HEK293 (cell line): ENCODE measurements at regions not wholly inside any gene's neighbourhood (a gene's known extent, or its start where the extent isn't known, plus 50 kb on each side); places are given as distances from the start of the nearest gene placed in this dataset.

Experiments
- CTCF ChIA-PET: fragments of 350-600 bp; formaldehyde crosslinking; extraction: SDS; loops from one replicate; lab custom pipeline; 2021; ENCODE audit warnings: antibody characterized with exemption; lab: Yijun Ruan, JAX
- POLR2A ChIA-PET: fragments of 300-600 bp; formaldehyde crosslinking; extraction: SDS; loops from one replicate; lab custom pipeline; 2020; ENCODE audit warnings: antibody characterized with exemption, inconsistent platforms; lab: Yijun Ruan, JAX
- H3K27ac ChIP-seq: fragments of 200-500 bp; sonication (Bioruptor generic); 2 replicates; pipeline ENCODE4 v1.5.1; 2014; ENCODE audit warnings: low read depth, low read length, control low read depth, inconsistent platforms; ENCODE audit errors: extremely low read depth
- H3K36me3 ChIP-seq, 2 experiments: fragments of 200-500 bp in 1 of 2; sonication (Bioruptor generic) in 1 of 2; 1 replicate in 1 of 2; 2 replicates in 1 of 2; pipeline ENCODE4 v1.5.1; 2014 to 2017; ENCODE audit warnings: inconsistent platforms in 2 of 2, low read length in 2 of 2; ENCODE audit not compliant: control insufficient read depth in 2 of 2, insufficient read depth in 1 of 2
- H3K4me1 ChIP-seq: fragments of 200-500 bp; sonication (Bioruptor generic); 2 replicates; pipeline ENCODE4 v1.5.1; 2014; ENCODE audit warnings: mild to moderate bottlenecking, low read length, inconsistent platforms; ENCODE audit not compliant: control insufficient read depth, insufficient read depth
- H3K4me3 ChIP-seq: 2 replicates; pipeline ENCODE4 v1.5.1; 2011; ENCODE audit warnings: low read depth, mild to moderate bottlenecking, control low read depth, low read length, moderate library complexity
- H3K9me3 ChIP-seq: fragments of 200-500 bp; sonication (Bioruptor generic); 2 replicates; pipeline ENCODE4 v1.5.1; 2014; ENCODE audit warnings: low read depth, low read length, inconsistent platforms; ENCODE audit not compliant: control insufficient read depth, insufficient read depth
- GLI4 ChIP-seq: fragments of 450-650 bp; formaldehyde crosslinking; IDR thresholded peaks from 2 replicates; pipeline ENCODE4 v1.5.1; 2016; ENCODE audit warnings: missing biosample characterization, missing genetic modification characterization
- HOXC10 ChIP-seq: sonication (generic); formaldehyde crosslinking; IDR thresholded peaks from 2 replicates; pipeline ENCODE4 v1.8.1; 2023; ENCODE audit warnings: mild to moderate bottlenecking, missing genetic modification reagents
- KLF10 ChIP-seq: fragments of 450-650 bp; IDR thresholded peaks from 2 replicates; pipeline ENCODE4 v1.5.1; 2018; ENCODE audit warnings: missing biosample characterization, mild to moderate bottlenecking, missing genetic modification characterization
- KLF9 ChIP-seq: fragments of 450-650 bp; formaldehyde crosslinking; IDR thresholded peaks from 2 replicates; pipeline ENCODE4 v1.5.1; 2016; ENCODE audit warnings: missing biosample characterization, missing genetic modification characterization, low read depth
- PRDM1 ChIP-seq: fragments of 450-650 bp; formaldehyde crosslinking; IDR thresholded peaks from 2 replicates; pipeline ENCODE4; 2016; ENCODE audit warnings: missing biosample characterization, missing genetic modification characterization
- RBAK ChIP-seq: fragments of 450-650 bp; formaldehyde crosslinking; IDR thresholded peaks from 2 replicates; pipeline ENCODE4 v1.5.1; 2016; ENCODE audit warnings: missing biosample characterization, missing genetic modification characterization
- REPIN1 ChIP-seq: fragments of 450-650 bp; formaldehyde crosslinking; IDR thresholded peaks from 2 replicates; pipeline ENCODE4 v1.5.1; 2017; ENCODE audit warnings: missing biosample characterization, missing genetic modification characterization, low read depth
- ZBTB21 ChIP-seq: fragments of 450-650 bp; formaldehyde crosslinking; IDR thresholded peaks from 2 replicates; pipeline ENCODE4 v1.5.1; 2017; ENCODE audit warnings: missing biosample characterization, missing genetic modification characterization
- ZFP3 ChIP-seq: fragments of 450-650 bp; formaldehyde crosslinking; IDR thresholded peaks from 2 replicates; pipeline ENCODE4 v1.5.1; 2016; ENCODE audit warnings: low read depth, missing biosample characterization, missing genetic modification characterization
- ZNF133 ChIP-seq: fragments of 450-650 bp; formaldehyde crosslinking; IDR thresholded peaks from 2 replicates; pipeline ENCODE4 v1.5.1; 2016; ENCODE audit warnings: missing biosample characterization, missing genetic modification characterization
- ZNF138 ChIP-seq: fragments of 450-650 bp; formaldehyde crosslinking; IDR thresholded peaks from 2 replicates; pipeline ENCODE4 v1.5.1; 2016; ENCODE audit warnings: missing biosample characterization, missing genetic modification characterization, borderline replicate concordance
- ZNF169 ChIP-seq: fragments of 450-650 bp; formaldehyde crosslinking; IDR thresholded peaks from 2 replicates; pipeline ENCODE4 v1.5.1; 2016; ENCODE audit warnings: missing biosample characterization, missing genetic modification characterization
- ZNF175 ChIP-seq: fragments of 450-650 bp; formaldehyde crosslinking; IDR thresholded peaks from 2 replicates; pipeline ENCODE4 v1.5.1; 2016; ENCODE audit warnings: missing biosample characterization, missing genetic modification characterization
- ZNF221 ChIP-seq: fragments of 450-650 bp; formaldehyde crosslinking; IDR thresholded peaks from 2 replicates; pipeline ENCODE4 v1.5.1; 2017; ENCODE audit warnings: missing biosample characterization, missing genetic modification characterization, borderline replicate concordance
- ZNF274 ChIP-seq, 2 experiments: fragments of 200-500 bp in 1 of 2; fragments of 450-650 bp in 1 of 2; sonication (Bioruptor generic) in 1 of 2; formaldehyde crosslinking in 1 of 2; IDR thresholded peaks; 2 replicates each; pipeline versions ENCODE4 v1.5.1 to v1.6.1; 2014 to 2016; ENCODE audit warnings: borderline replicate concordance in 1 of 2, inconsistent platforms in 1 of 2, low read length in 1 of 2, missing biosample characterization in 1 of 2, missing genetic modification characterization in 1 of 2
- ZNF398 ChIP-seq: fragments of 450-650 bp; formaldehyde crosslinking; IDR thresholded peaks from 2 replicates; pipeline ENCODE4 v1.5.1; 2017; ENCODE audit warnings: missing biosample characterization, missing genetic modification characterization
- ZNF560 ChIP-seq: fragments of 450-650 bp; formaldehyde crosslinking; IDR thresholded peaks from 2 replicates; pipeline ENCODE4 v1.5.1; 2017; ENCODE audit warnings: missing biosample characterization, missing genetic modification characterization, borderline replicate concordance
- ZNF629 ChIP-seq: fragments of 450-650 bp; formaldehyde crosslinking; IDR thresholded peaks from 2 replicates; pipeline ENCODE4 v1.5.1; 2017; ENCODE audit warnings: missing biosample characterization, missing genetic modification characterization
- ZNF658 ChIP-seq: fragments of 450-650 bp; formaldehyde crosslinking; IDR thresholded peaks from 2 replicates; pipeline ENCODE4; 2016; ENCODE audit warnings: missing biosample characterization, missing genetic modification characterization
- ZNF837 ChIP-seq: fragments of 450-650 bp; formaldehyde crosslinking; IDR thresholded peaks from 2 replicates; pipeline ENCODE4 v1.5.1; 2016; ENCODE audit warnings: missing biosample characterization, missing genetic modification characterization
- TF ChIP-seq, protein P1 (sequence below): fragments of 450-650 bp; IDR thresholded peaks from 2 replicates; pipeline ENCODE4 v1.5.1; 2018; ENCODE audit warnings: missing biosample characterization, mild to moderate bottlenecking, missing genetic modification characterization
- TF ChIP-seq, protein P2 (sequence below): fragments of 450-650 bp; formaldehyde crosslinking; IDR thresholded peaks from 2 replicates; pipeline ENCODE4 v1.5.1; 2016; ENCODE audit warnings: missing biosample characterization, missing genetic modification characterization
- TF ChIP-seq, protein P3 (sequence below): fragments of 450-650 bp; formaldehyde crosslinking; IDR thresholded peaks from 2 replicates; pipeline ENCODE4 v1.5.1; 2016; ENCODE audit warnings: missing biosample characterization, missing genetic modification characterization

DNA sequence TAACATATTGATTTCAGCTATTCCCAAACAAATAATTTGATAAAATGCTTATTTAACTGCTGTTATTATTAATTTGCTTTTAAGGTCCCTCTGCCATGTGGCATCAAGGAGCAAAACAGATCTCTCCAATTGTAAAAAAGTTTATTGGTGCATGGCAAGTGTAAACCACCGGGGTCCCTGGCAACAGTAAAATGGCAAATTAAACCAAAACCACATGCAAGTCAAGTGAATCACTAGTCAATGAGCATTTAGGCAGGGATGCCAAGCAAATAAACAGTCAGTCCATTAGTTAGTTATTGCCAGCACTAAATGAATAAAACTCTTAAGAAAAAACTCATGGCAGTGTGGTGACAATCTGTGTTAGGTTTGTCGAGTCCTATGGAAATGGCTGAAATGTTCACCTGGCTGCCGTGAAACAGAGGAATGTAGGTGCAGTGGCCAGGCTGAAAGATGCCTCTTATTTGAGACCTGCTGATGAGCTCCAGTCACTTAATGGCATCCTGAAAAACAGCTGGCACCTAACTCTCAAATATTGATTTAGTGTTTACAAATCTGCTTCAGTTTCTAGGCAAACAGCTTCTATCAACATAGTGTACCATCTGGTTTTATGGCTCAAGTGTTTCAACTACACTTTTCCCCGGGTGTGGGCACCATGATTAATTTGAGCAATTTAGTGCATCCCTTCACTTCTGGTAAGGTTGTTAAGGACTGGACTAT is 296.5 kb upstream of the ITGA1 start (continued):
- TF ChIP-seq, protein P1, sequence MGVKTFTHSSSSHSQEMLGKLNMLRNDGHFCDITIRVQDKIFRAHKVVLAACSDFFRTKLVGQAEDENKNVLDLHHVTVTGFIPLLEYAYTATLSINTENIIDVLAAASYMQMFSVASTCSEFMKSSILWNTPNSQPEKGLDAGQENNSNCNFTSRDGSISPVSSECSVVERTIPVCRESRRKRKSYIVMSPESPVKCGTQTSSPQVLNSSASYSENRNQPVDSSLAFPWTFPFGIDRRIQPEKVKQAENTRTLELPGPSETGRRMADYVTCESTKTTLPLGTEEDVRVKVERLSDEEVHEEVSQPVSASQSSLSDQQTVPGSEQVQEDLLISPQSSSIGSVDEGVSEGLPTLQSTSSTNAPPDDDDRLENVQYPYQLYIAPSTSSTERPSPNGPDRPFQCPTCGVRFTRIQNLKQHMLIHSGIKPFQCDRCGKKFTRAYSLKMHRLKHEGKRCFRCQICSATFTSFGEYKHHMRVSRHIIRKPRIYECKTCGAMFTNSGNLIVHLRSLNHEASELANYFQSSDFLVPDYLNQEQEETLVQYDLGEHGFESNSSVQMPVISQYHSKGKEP (tag by site-specific recombination) = no peak
- no peak for TF ChIP-seq ZNF837 (tag by site-specific recombination)
- no peak for TF ChIP-seq ZNF133 (tag by site-specific recombination)
- no peak for TF ChIP-seq ZNF175 (tag by site-specific recombination)
- TF ChIP-seq, protein P2, sequence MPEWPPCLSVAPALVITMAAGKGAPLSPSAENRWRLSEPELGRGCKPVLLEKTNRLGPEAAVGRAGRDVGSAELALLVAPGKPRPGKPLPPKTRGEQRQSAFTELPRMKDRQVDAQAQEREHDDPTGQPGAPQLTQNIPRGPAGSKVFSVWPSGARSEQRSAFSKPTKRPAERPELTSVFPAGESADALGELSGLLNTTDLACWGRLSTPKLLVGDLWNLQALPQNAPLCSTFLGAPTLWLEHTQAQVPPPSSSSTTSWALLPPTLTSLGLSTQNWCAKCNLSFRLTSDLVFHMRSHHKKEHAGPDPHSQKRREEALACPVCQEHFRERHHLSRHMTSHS (tag by site-specific recombination) = no peak
- no peak for TF ChIP-seq ZNF658 (tag by site-specific recombination)
- TF ChIP-seq ZNF169 = no peak
- TF ChIP-seq PRDM1 (tag by site-specific recombination) = no peak
- TF ChIP-seq REPIN1 = no peak
- no peak for TF ChIP-seq RBAK (tag by site-specific recombination)
- TF ChIP-seq KLF10 (tag by site-specific recombination) = no peak

DNA sequence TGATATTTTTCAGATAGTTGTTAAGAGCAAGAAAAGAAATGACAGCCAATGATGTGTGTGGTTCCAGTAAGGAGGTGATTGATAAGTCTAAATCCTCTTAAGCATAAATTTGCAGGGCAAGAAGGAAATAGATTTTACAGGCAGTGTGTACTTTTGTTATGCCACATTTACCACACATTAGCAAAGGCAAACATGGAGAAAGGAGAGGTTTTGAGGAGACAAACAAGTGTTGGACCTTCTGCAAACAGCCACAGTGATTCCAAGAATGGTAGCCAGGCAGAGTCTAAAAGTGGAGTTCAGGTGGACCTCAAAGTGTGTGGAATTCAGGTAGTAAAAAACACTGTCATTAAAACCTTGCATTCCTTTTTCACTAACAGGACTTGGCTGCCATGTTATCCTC is 295.9 kb upstream of the ITGA1 start:
- Histone ChIP-seq H3K4me1 (no peaks in the 10 kb centered on the region), H3K9me3 (no peaks in the 10 kb centered on the region), H3K27ac (no peak overlapping the region), H3K36me3 (no peaks in the 10 kb centered on the region), H3K4me3 (no peak overlapping the region)
- CTCF ChIA-PET = no interaction called here
- TF ChIP-seq ZNF274 (IDR thresholded peaks at IDR 0.05; ENCODE audit: low read length) (no peak), ZNF274 (tag by site-specific recombination; IDR thresholded peaks at IDR 0.05; ENCODE audit: borderline replicate concordance) (no peak), ZBTB21 (no peak), GLI4 (tag by site-specific recombination) (no peak), ZNF398 (tag by site-specific recombination) (no peak), ZFP3 (tag by site-specific recombination) (no peak), ZNF138 (tag by site-specific recombination) (no peak), ZNF221 (tag by site-specific recombination) (no peak)
- POLR2A ChIA-PET = no interaction called here

GRCh38 chr5:52497133-52497693 is 290.5 kb upstream of the ITGA1 start:
- ChIA-PET CTCF (no interaction called here), POLR2A (no interaction called here)
- no peaks in the 10 kb centered on the region for H3K4me1 ChIP-seq
- H3K9me3 ChIP-seq = no peaks in the 10 kb centered on the region
- no peak overlapping the region for H3K4me3 ChIP-seq
- no peak overlapping the region for H3K27ac ChIP-seq
- no peak for TF ChIP-seq KLF9
- TF ChIP-seq ZNF560 (tag by site-specific recombination) = no peak
- TF ChIP-seq, protein P3, sequence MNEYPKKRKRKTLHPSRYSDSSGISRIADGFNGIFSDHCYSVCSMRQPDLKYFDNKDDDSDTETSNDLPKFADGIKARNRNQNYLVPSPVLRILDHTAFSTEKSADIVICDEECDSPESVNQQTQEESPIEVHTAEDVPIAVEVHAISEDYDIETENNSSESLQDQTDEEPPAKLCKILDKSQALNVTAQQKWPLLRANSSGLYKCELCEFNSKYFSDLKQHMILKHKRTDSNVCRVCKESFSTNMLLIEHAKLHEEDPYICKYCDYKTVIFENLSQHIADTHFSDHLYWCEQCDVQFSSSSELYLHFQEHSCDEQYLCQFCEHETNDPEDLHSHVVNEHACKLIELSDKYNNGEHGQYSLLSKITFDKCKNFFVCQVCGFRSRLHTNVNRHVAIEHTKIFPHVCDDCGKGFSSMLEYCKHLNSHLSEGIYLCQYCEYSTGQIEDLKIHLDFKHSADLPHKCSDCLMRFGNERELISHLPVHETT (tag by site-specific recombination) = no peak
- TF ChIP-seq HOXC10 (CRISPR knock-in tag) = no peak
- TF ChIP-seq ZNF629 = no peak
- TF ChIP-seq, all 188 proteins: peak for 0
- H3K36me3 ChIP-seq = no peaks in the 10 kb centered on the region
